GM12801 (cell line): ENCODE measurements at regions not wholly inside any gene's neighbourhood (a gene's known extent, or its start where the extent isn't known, plus 50 kb on each side); places are given as distances from the start of the nearest gene placed in this dataset.

Source experiments
- CTCF ChIP-seq: IDR thresholded peaks from one replicate; pipeline ENCODE4 v1.5.1; 2011; ENCODE audit warnings: control low read depth; ENCODE audit not compliant: insufficient read length; ENCODE audit errors: extremely low read depth

- no peak for TF ChIP-seq CTCF
Measured at GRCh38 chr10:33066558-33067236, 108.7 kb upstream of the ITGB1 start.

- TF ChIP-seq CTCF, result no peak
Measured at GRCh38 chr10:33065111-33065510, 107.1 kb upstream of the ITGB1 start.

- TF ChIP-seq CTCF, result no peak
Measured at GRCh38 chr10:33064706-33065105, 106.7 kb upstream of the ITGB1 start.

- TF ChIP-seq CTCF, result no peak
Measured at GRCh38 chr10:33057620-33058019, 99.6 kb upstream of the ITGB1 start.

- no peak for TF ChIP-seq CTCF
Measured at GRCh38 chr10:33056828-33057596, 99.0 kb upstream of the ITGB1 start.

- no peak for TF ChIP-seq CTCF
Measured at GRCh38 chr10:33055625-33056024, 97.6 kb upstream of the ITGB1 start.

GRCh38 chr10:33052915-33053810, 95.1 kb upstream of the ITGB1 start:
- no peak for TF ChIP-seq CTCF
